ENCODE measurements at regions not wholly inside any gene's neighbourhood (a gene's known extent, or its start where the extent isn't known, plus 50 kb on each side); places are given as distances from the start of the nearest gene placed in this dataset.

GRCh38 chr15:69801144-69801543, 296.6 kb downstream of the TLE3 start:
- no peak overlapping the region for H2BK5ac ChIP-seq (ENCODE audit: low read depth, low read length, poor library complexity, severe bottlenecking)
- no peak overlapping the region for H3K14ac ChIP-seq (ENCODE audit: low read length in 2 of 2)
- H3K79me1 ChIP-seq (replicated peaks; ENCODE audit: low read length, poor library complexity, severe bottlenecking): no peaks in the 10 kb centered on the region
- no peak overlapping the region for H4K91ac ChIP-seq (ENCODE audit: low read length)
- H3K27me3 ChIP-seq (ENCODE audit: control insufficient read depth in 1 of 2, insufficient read depth in 1 of 2, low read length in 2 of 2): peaks cover 8 to 42% of the 10 kb centered on the region in 2 experiments
- no peak overlapping the region for H2AK5ac ChIP-seq (ENCODE audit: low read length, severe bottlenecking)
- H3K23ac ChIP-seq (ENCODE audit: low read length in 2 of 2): no peak overlapping the region
- no peaks in the 10 kb centered on the region for H3K9me3 ChIP-seq (ENCODE audit: control insufficient read depth, low read length)
- no peak overlapping the region for H2BK15ac ChIP-seq (ENCODE audit: low read depth, poor library complexity, severe bottlenecking)
- peaks cover 0 to 3% of the 10 kb centered on the region in 2 experiments for H3K36me3 ChIP-seq (ENCODE audit: control insufficient read depth in 1 of 2, insufficient read depth in 2 of 2, low read depth in 1 of 2, low read length in 2 of 2)
- H3K4me2 ChIP-seq (ENCODE audit: low read length, poor library complexity, severe bottlenecking): no peak overlapping the region
- no peak overlapping the region for H3K4me3 ChIP-seq (ENCODE audit: insufficient read depth in 1 of 2, low read depth in 1 of 2, low read length in 2 of 2)
- no peak overlapping the region for H3K27ac ChIP-seq (ENCODE audit: low read length, poor library complexity, severe bottlenecking)
- WGBS: 70% methylated on average over 8 of the region's 9 CpGs
- no peak overlapping the region for H2BK120ac ChIP-seq (ENCODE audit: low read depth, low read length)
- H3K4ac ChIP-seq (ENCODE audit: low read depth in 1 of 2, low read length in 2 of 2): no peak overlapping the region
- H2AFZ ChIP-seq (ENCODE audit: low read depth, low read length): no peak overlapping the region
- H3K4me1 ChIP-seq (ENCODE audit: control insufficient read depth, insufficient read depth, low read depth, low read length): peaks cover 12% of the 10 kb centered on the region
- H3K18ac ChIP-seq (ENCODE audit: low read depth in 1 of 2, low read length in 2 of 2): no peak overlapping the region
- H2BK12ac ChIP-seq (ENCODE audit: low read length in 2 of 2): no peak overlapping the region
- no peak overlapping the region for H4K8ac ChIP-seq (ENCODE audit: low read length)
- no peak for DNase-seq
- no peak overlapping the region for H3K9ac ChIP-seq (ENCODE audit: low read length)

GRCh38 chr15:69802432-69802831, 295.3 kb downstream of the TLE3 start:
- Histone ChIP-seq H2BK5ac (ENCODE audit: low read depth, low read length, poor library complexity, severe bottlenecking) (no peak overlapping the region), H3K36me3 (ENCODE audit: control insufficient read depth in 1 of 2, insufficient read depth in 2 of 2, low read depth in 1 of 2, low read length in 2 of 2) (peaks cover 0 to 3% of the 10 kb centered on the region in 2 experiments), H4K8ac (ENCODE audit: low read length) (no peak overlapping the region), H2AK5ac (ENCODE audit: low read length, severe bottlenecking) (no peak overlapping the region), H4K91ac (ENCODE audit: low read length) (no peak overlapping the region), H2BK120ac (ENCODE audit: low read depth, low read length) (no peak overlapping the region), H3K79me1 (replicated peaks; ENCODE audit: low read length, poor library complexity, severe bottlenecking) (no peaks in the 10 kb centered on the region), H3K27me3 (ENCODE audit: control insufficient read depth in 1 of 2, insufficient read depth in 1 of 2, low read length in 2 of 2) (peaks cover 9 to 54% of the 10 kb centered on the region in 2 experiments), H3K4ac (ENCODE audit: low read depth in 1 of 2, low read length in 2 of 2) (no peak overlapping the region), H3K9ac (ENCODE audit: low read length) (no peak overlapping the region), H3K23ac (ENCODE audit: low read length in 2 of 2) (no peak overlapping the region), H3K27ac (ENCODE audit: low read length, poor library complexity, severe bottlenecking) (no peak overlapping the region), H3K4me2 (ENCODE audit: low read length, poor library complexity, severe bottlenecking) (no peak overlapping the region), H2AFZ (ENCODE audit: low read depth, low read length) (no peak overlapping the region), H3K9me3 (ENCODE audit: control insufficient read depth, low read length) (no peaks in the 10 kb centered on the region), H3K14ac (ENCODE audit: low read length in 2 of 2) (no peak overlapping the region), H3K18ac (ENCODE audit: low read depth in 1 of 2, low read length in 2 of 2) (no peak overlapping the region), H2BK15ac (ENCODE audit: low read depth, poor library complexity, severe bottlenecking) (no peak overlapping the region), H3K4me3 (ENCODE audit: insufficient read depth in 1 of 2, low read depth in 1 of 2, low read length in 2 of 2) (no peak overlapping the region), H2BK12ac (ENCODE audit: low read length in 2 of 2) (no peak overlapping the region), H3K4me1 (ENCODE audit: control insufficient read depth, insufficient read depth, low read depth, low read length) (peaks cover 12% of the 10 kb centered on the region)
- DNase-seq: no peak
- WGBS: 93% methylated on average over 2 of the region's 4 CpGs

- H2AK5ac ChIP-seq (ENCODE audit: low read length, severe bottlenecking): no peak overlapping the region
- peaks cover 10% of the 10 kb centered on the region for H3K4me1 ChIP-seq (ENCODE audit: control insufficient read depth, insufficient read depth, low read depth, low read length)
- no peak overlapping the region for H3K4me3 ChIP-seq (ENCODE audit: insufficient read depth in 1 of 2, low read depth in 1 of 2, low read length in 2 of 2)
- peak overlapping the region in 1 of 2 experiments; percentile 23 for H3K23ac ChIP-seq (ENCODE audit: low read length in 2 of 2)
- no peak overlapping the region for H3K4me2 ChIP-seq (ENCODE audit: low read length, poor library complexity, severe bottlenecking)
- peak overlapping the region in 1 of 2 experiments; percentile 24 for H3K4ac ChIP-seq (ENCODE audit: low read depth in 1 of 2, low read length in 2 of 2)
- DNase-seq: no peak
- H2AFZ ChIP-seq (ENCODE audit: low read depth, low read length): no peak overlapping the region
- no peak overlapping the region for H3K9ac ChIP-seq (ENCODE audit: low read length)
- no peak overlapping the region for H4K91ac ChIP-seq (ENCODE audit: low read length)
- WGBS: 90% methylated on average over 3 of the region's 3 CpGs
- H2BK120ac ChIP-seq (ENCODE audit: low read depth, low read length): no peak overlapping the region
- no peak overlapping the region for H2BK5ac ChIP-seq (ENCODE audit: low read depth, low read length, poor library complexity, severe bottlenecking)
- no peaks in the 10 kb centered on the region for H3K9me3 ChIP-seq (ENCODE audit: control insufficient read depth, low read length)
- H3K27ac ChIP-seq (ENCODE audit: low read length, poor library complexity, severe bottlenecking): no peak overlapping the region
- H3K18ac ChIP-seq (ENCODE audit: low read depth in 1 of 2, low read length in 2 of 2): no peak overlapping the region
- peaks cover 0 to 3% of the 10 kb centered on the region in 2 experiments for H3K36me3 ChIP-seq (ENCODE audit: control insufficient read depth in 1 of 2, insufficient read depth in 2 of 2, low read depth in 1 of 2, low read length in 2 of 2)
- no peak overlapping the region for H2BK15ac ChIP-seq (ENCODE audit: low read depth, poor library complexity, severe bottlenecking)
- no peaks in the 10 kb centered on the region for H3K79me1 ChIP-seq (replicated peaks; ENCODE audit: low read length, poor library complexity, severe bottlenecking)
- peak overlapping the region in 1 of 2 experiments; percentile 15 for H2BK12ac ChIP-seq (ENCODE audit: low read length in 2 of 2)
- H4K8ac ChIP-seq (ENCODE audit: low read length): no peak overlapping the region
- H3K27me3 ChIP-seq (ENCODE audit: control insufficient read depth in 1 of 2, insufficient read depth in 1 of 2, low read length in 2 of 2): peaks cover 9 to 62% of the 10 kb centered on the region in 2 experiments
- no peak overlapping the region for H3K14ac ChIP-seq (ENCODE audit: low read length in 2 of 2)
These were observed 292.9 kb downstream of the TLE3 start for GRCh38 chr15:69804786-69805185.

GRCh38 chr15:69805248-69805953, 292.3 kb downstream of the TLE3 start:
- peak overlapping the region in 1 of 2 experiments; percentile 24 for H3K4ac ChIP-seq (ENCODE audit: low read depth in 1 of 2, low read length in 2 of 2)
- no peak overlapping the region for H3K14ac ChIP-seq (ENCODE audit: low read length in 2 of 2)
- H3K27me3 ChIP-seq (ENCODE audit: control insufficient read depth in 1 of 2, insufficient read depth in 1 of 2, low read length in 2 of 2): peaks cover 9 to 62% of the 10 kb centered on the region in 2 experiments
- 93% methylated on average over 9 of the region's 9 CpGs for WGBS
- H4K8ac ChIP-seq (ENCODE audit: low read length): no peak overlapping the region
- H3K23ac ChIP-seq (ENCODE audit: low read length in 2 of 2): peak overlapping the region in 1 of 2 experiments; percentile 23
- peaks cover 0 to 3% of the 10 kb centered on the region in 2 experiments for H3K36me3 ChIP-seq (ENCODE audit: control insufficient read depth in 1 of 2, insufficient read depth in 2 of 2, low read depth in 1 of 2, low read length in 2 of 2)
- no peak overlapping the region for H2BK5ac ChIP-seq (ENCODE audit: low read depth, low read length, poor library complexity, severe bottlenecking)
- H3K4me2 ChIP-seq (ENCODE audit: low read length, poor library complexity, severe bottlenecking): no peak overlapping the region
- no peak overlapping the region for H4K91ac ChIP-seq (ENCODE audit: low read length)
- H3K27ac ChIP-seq (ENCODE audit: low read length, poor library complexity, severe bottlenecking): no peak overlapping the region
- no peak overlapping the region for H2BK15ac ChIP-seq (ENCODE audit: low read depth, poor library complexity, severe bottlenecking)
- H2AK5ac ChIP-seq (ENCODE audit: low read length, severe bottlenecking): no peak overlapping the region
- H3K4me3 ChIP-seq (ENCODE audit: insufficient read depth in 1 of 2, low read depth in 1 of 2, low read length in 2 of 2): no peak overlapping the region
- H3K9me3 ChIP-seq (ENCODE audit: control insufficient read depth, low read length): no peaks in the 10 kb centered on the region
- no peaks in the 10 kb centered on the region for H3K79me1 ChIP-seq (replicated peaks; ENCODE audit: low read length, poor library complexity, severe bottlenecking)
- no peak overlapping the region for H2BK120ac ChIP-seq (ENCODE audit: low read depth, low read length)
- no peak overlapping the region for H3K18ac ChIP-seq (ENCODE audit: low read depth in 1 of 2, low read length in 2 of 2)
- peak overlapping the region in 1 of 2 experiments; percentile 15 for H2BK12ac ChIP-seq (ENCODE audit: low read length in 2 of 2)
- H3K9ac ChIP-seq (ENCODE audit: low read length): no peak overlapping the region
- DNase-seq: no peak
- no peak overlapping the region for H2AFZ ChIP-seq (ENCODE audit: low read depth, low read length)
- H3K4me1 ChIP-seq (ENCODE audit: control insufficient read depth, insufficient read depth, low read depth, low read length): peaks cover 10% of the 10 kb centered on the region
